HFFc6 (cell line): ENCODE measurements at regions not wholly inside any gene's neighbourhood (a gene's known extent, or its start where the extent isn't known, plus 50 kb on each side); places are given as distances from the start of the nearest gene placed in this dataset.

ENCODE experiments used
- DNase-seq: peaks from one replicate; pipeline ENCODE4 v3.0.0-alpha.2; 2018
- H3K27ac Mint-ChIP-seq: 2 replicates; pipeline ENCODE4 v1.8.0; 2020; ENCODE audit warnings: mild to moderate bottlenecking, mixed read lengths
- H3K27me3 Mint-ChIP-seq: 2 replicates; pipeline ENCODE4 v1.8.0; 2021; ENCODE audit warnings: mild to moderate bottlenecking, moderate library complexity, mixed read lengths; ENCODE audit not compliant: insufficient read depth
- H3K36me3 Mint-ChIP-seq: 2 replicates; pipeline ENCODE4 v1.8.0; 2021; ENCODE audit warnings: low read depth, mixed read lengths
- H3K4me1 Mint-ChIP-seq: 2 replicates; pipeline ENCODE4 v1.8.0; 2020; ENCODE audit warnings: low read depth, mixed read lengths
- H3K4me3 Mint-ChIP-seq: 2 replicates; pipeline ENCODE4 v1.8.0; 2020; ENCODE audit warnings: mild to moderate bottlenecking, moderate library complexity, mixed read lengths
- H3K9me3 Mint-ChIP-seq: 2 replicates; pipeline ENCODE4 v1.8.0; 2020; ENCODE audit warnings: mild to moderate bottlenecking, mixed read lengths
- CTCF ChIP-seq: fragments of 200-600 bp; sonication (generic); IDR thresholded peaks from 2 replicates; pipeline ENCODE4 v1.5.0; 2021; ENCODE audit warnings: antibody characterized with exemption, mild to moderate bottlenecking

- no peak for TF ChIP-seq CTCF
- Mint-ChIP-seq H3K4me1 (peaks cover 11% of the 10 kb centered on the region; the same call in 1 of the 2 replicates), H3K4me3 (no peak overlapping the region), H3K36me3 (no peaks in the 10 kb centered on the region), H3K27ac (no peak overlapping the region), H3K9me3 (no peaks in the 10 kb centered on the region), H3K27me3 (peaks cover 2% of the 10 kb centered on the region; the same call in 1 of the 2 replicates)
- DNase-seq, result no peak
These were observed 229.0 kb downstream of the KLF5 start for GRCh38 chr13:73287831-73288230.

- H3K27me3 Mint-ChIP-seq, result peaks cover 2% of the 10 kb centered on the region; the same call in 1 of the 2 replicates
- no peak overlapping the region for H3K27ac Mint-ChIP-seq
- no peaks in the 10 kb centered on the region for H3K36me3 Mint-ChIP-seq
- no peak for TF ChIP-seq CTCF
- no peak for DNase-seq
- no peak overlapping the region for H3K4me3 Mint-ChIP-seq
- H3K4me1 Mint-ChIP-seq, result peaks cover 11% of the 10 kb centered on the region; the same call in 1 of the 2 replicates
- H3K9me3 Mint-ChIP-seq, result no peaks in the 10 kb centered on the region
These were observed 228.3 kb downstream of the KLF5 start for GRCh38 chr13:73286942-73287620.

- H3K4me1 Mint-ChIP-seq, result peaks cover 11% of the 10 kb centered on the region; the same call in 1 of the 2 replicates
- no peaks in the 10 kb centered on the region for H3K36me3 Mint-ChIP-seq
- H3K4me3 Mint-ChIP-seq, result no peak overlapping the region
- H3K27me3 Mint-ChIP-seq, result peaks cover 2% of the 10 kb centered on the region; the same call in 1 of the 2 replicates
- no peaks in the 10 kb centered on the region for H3K9me3 Mint-ChIP-seq
- TF ChIP-seq CTCF, result peak; percentile 48
- DNase-seq, result no peak
- no peak overlapping the region for H3K27ac Mint-ChIP-seq
These were observed 227.4 kb downstream of the KLF5 start for GRCh38 chr13:73286177-73286576.

GRCh38 chr13:73284081-73284874 is 225.5 kb downstream of the KLF5 start:
- Mint-ChIP-seq H3K27ac (no peak overlapping the region), H3K9me3 (no peaks in the 10 kb centered on the region), H3K4me3 (no peak overlapping the region), H3K36me3 (no peaks in the 10 kb centered on the region), H3K4me1 (peaks cover 11% of the 10 kb centered on the region; the same call in 1 of the 2 replicates), H3K27me3 (no peaks in the 10 kb centered on the region)
- no peak for TF ChIP-seq CTCF
- no peak for DNase-seq

GRCh38 chr13:73283636-73284035 is 224.8 kb downstream of the KLF5 start:
- H3K27me3 Mint-ChIP-seq, result no peaks in the 10 kb centered on the region
- no peak for DNase-seq
- no peak overlapping the region for H3K27ac Mint-ChIP-seq
- TF ChIP-seq CTCF, result no peak
- H3K9me3 Mint-ChIP-seq, result no peaks in the 10 kb centered on the region
- H3K36me3 Mint-ChIP-seq, result no peaks in the 10 kb centered on the region
- peaks cover 15% of the 10 kb centered on the region; the same call in 1 of the 2 replicates for H3K4me1 Mint-ChIP-seq
- no peak overlapping the region for H3K4me3 Mint-ChIP-seq
